H9 (cell line): ENCODE measurements at regions not wholly inside any gene's neighbourhood (a gene's known extent, or its start where the extent isn't known, plus 50 kb on each side); places are given as distances from the start of the nearest gene placed in this dataset.

Experiments used
- DNase-seq: peaks from one replicate; pipeline ENCODE4 v3.0.0-alpha.2; 2017
- H2AFZ ChIP-seq: one replicate; pipeline ENCODE4 v1.6.1; 2013; ENCODE audit warnings: mild to moderate bottlenecking, low read length, control low read depth, moderate library complexity
- H2AK5ac ChIP-seq: 2 replicates; pipeline ENCODE4 v1.6.1; 2013; ENCODE audit warnings: low read length, control low read depth, mixed read lengths; ENCODE audit not compliant: insufficient read length
- H2BK120ac ChIP-seq: one replicate; pipeline ENCODE4 v1.6.1; 2013; ENCODE audit warnings: low read depth, mild to moderate bottlenecking, low read length, control low read depth, inconsistent platforms; ENCODE audit not compliant: poor library complexity, severe bottlenecking
- H2BK12ac ChIP-seq: 2 replicates; pipeline ENCODE4 v1.6.1; 2013; ENCODE audit warnings: low read length, control low read depth, mixed read lengths, low read depth; ENCODE audit not compliant: insufficient read length
- H2BK15ac ChIP-seq: 2 replicates; pipeline ENCODE4 v1.6.1; 2013; ENCODE audit warnings: low read depth, low read length, control low read depth
- H2BK20ac ChIP-seq: one replicate; pipeline ENCODE4 v1.6.1; 2013; ENCODE audit warnings: low read depth, mild to moderate bottlenecking, low read length, control low read depth, inconsistent platforms; ENCODE audit not compliant: poor library complexity, severe bottlenecking
- H2BK5ac ChIP-seq: 2 replicates; pipeline ENCODE4 v1.6.1; 2013; ENCODE audit warnings: low read length, control low read depth, mixed read lengths; ENCODE audit not compliant: insufficient read length
- H3K14ac ChIP-seq: 2 replicates; pipeline ENCODE4 v1.6.1; 2013; ENCODE audit warnings: low read length, control low read depth; ENCODE audit not compliant: insufficient read depth
- H3K18ac ChIP-seq: 2 replicates; pipeline ENCODE4 v1.6.1; 2013; ENCODE audit warnings: low read depth, mild to moderate bottlenecking, mixed read lengths, low read length, control low read depth; ENCODE audit not compliant: insufficient read length
- H3K23ac ChIP-seq: 2 replicates; pipeline ENCODE4 v1.6.1; 2013; ENCODE audit warnings: low read length, control low read depth, mixed read lengths, low read depth; ENCODE audit not compliant: insufficient read length
- H3K23me2 ChIP-seq: 2 replicates; pipeline ENCODE4 v1.6.1; 2013; ENCODE audit warnings: low read depth, mild to moderate bottlenecking, mixed read lengths, low read length, control low read depth; ENCODE audit not compliant: insufficient read length, poor library complexity, severe bottlenecking
- H3K27ac ChIP-seq: 2 replicates; pipeline ENCODE4 v1.5.1; 2013; ENCODE audit warnings: low read length, control low read depth, mixed read lengths, low read depth; ENCODE audit not compliant: insufficient read length
- H3K27me3 ChIP-seq: 2 replicates; pipeline ENCODE4 v1.6.1; 2013; ENCODE audit warnings: low read length, control low read depth, inconsistent platforms; ENCODE audit not compliant: insufficient read depth
- H3K4ac ChIP-seq: 2 replicates; pipeline ENCODE4 v1.6.1; 2013; ENCODE audit warnings: low read depth, mild to moderate bottlenecking, control low read depth, inconsistent platforms, low read length, moderate library complexity
- H3K4me1 ChIP-seq: 2 replicates; pipeline ENCODE4 v1.6.1; 2013; ENCODE audit warnings: low read length, control low read depth, inconsistent platforms; ENCODE audit not compliant: insufficient read depth
- H3K4me2 ChIP-seq: 2 replicates; pipeline ENCODE4 v1.6.1; 2013; ENCODE audit warnings: low read length, control low read depth, mixed read lengths; ENCODE audit not compliant: insufficient read length, insufficient read depth
- H3K56ac ChIP-seq: 2 replicates; pipeline ENCODE4 v1.6.1; 2013; ENCODE audit warnings: low read depth, mild to moderate bottlenecking, mixed read lengths, low read length, control low read depth; ENCODE audit not compliant: insufficient read length
- H3K79me1 ChIP-seq: 2 replicates; pipeline ENCODE4 v1.6.1; 2013; ENCODE audit warnings: low read depth, mild to moderate bottlenecking, moderate library complexity, low read length, control low read depth, inconsistent platforms; ENCODE audit not compliant: insufficient read depth, poor library complexity, severe bottlenecking
- H3K79me2 ChIP-seq: 2 replicates; pipeline ENCODE4 v1.6.1; 2013; ENCODE audit warnings: low read length, control low read depth, inconsistent platforms; ENCODE audit not compliant: insufficient read depth
- H3K9ac ChIP-seq: 2 replicates; pipeline ENCODE4 v1.6.1; 2013; ENCODE audit warnings: low read length, control low read depth, mixed read lengths; ENCODE audit not compliant: insufficient read length; ENCODE audit errors: extremely low read depth
- H3K9me3 ChIP-seq: one replicate; pipeline ENCODE4 v1.6.1; 2013; ENCODE audit warnings: low read depth, low read length, inconsistent platforms; ENCODE audit not compliant: control insufficient read depth
- H3T11ph ChIP-seq: one replicate; pipeline ENCODE4 v1.6.1; 2013; ENCODE audit warnings: mild to moderate bottlenecking, low read length, control low read depth, inconsistent platforms
- H4K20me1 ChIP-seq: one replicate; pipeline ENCODE4 v1.6.1; 2013; ENCODE audit not compliant: control insufficient read depth, insufficient read length, insufficient read depth
- H4K5ac ChIP-seq: 2 replicates; pipeline ENCODE4 v1.6.1; 2013; ENCODE audit warnings: low read depth, mild to moderate bottlenecking, mixed read lengths, low read length, control low read depth; ENCODE audit not compliant: insufficient read length
- H4K8ac ChIP-seq: replicated peaks from 2 replicates; pipeline ENCODE4 v1.6.1; 2013; ENCODE audit warnings: low read length, control low read depth, mixed read lengths, low read depth; ENCODE audit not compliant: insufficient read length
- H4K91ac ChIP-seq: 2 replicates; pipeline ENCODE4 v1.6.1; 2013; ENCODE audit warnings: low read depth, mild to moderate bottlenecking, moderate library complexity, mixed read lengths, low read length, control low read depth; ENCODE audit not compliant: insufficient read length
- H3K27ac Mint-ChIP-seq, 3 experiments: 2 replicates in 2 of 3; 3 replicates in 1 of 3; pipeline ENCODE4 v1.8.0; 2020 to 2021; ENCODE audit warnings: mixed read lengths in 3 of 3, mild to moderate bottlenecking in 1 of 3, moderate library complexity in 1 of 3
- H3K27me3 Mint-ChIP-seq: 2 replicates; pipeline ENCODE4 v1.8.0; 2021; ENCODE audit warnings: low read depth, mild to moderate bottlenecking, moderate library complexity, mixed read lengths
- H3K36me3 Mint-ChIP-seq, 3 experiments: 2 replicates in 2 of 3; 3 replicates in 1 of 3; pipeline ENCODE4 v1.8.0; 2020 to 2021; ENCODE audit warnings: low read depth in 3 of 3, mixed read lengths in 3 of 3; ENCODE audit not compliant: insufficient read depth in 1 of 3
- H3K4me1 Mint-ChIP-seq, 2 experiments: 2 replicates each; pipeline ENCODE4 v1.8.0; 2020; ENCODE audit warnings: mixed read lengths in 2 of 2
- H3K4me3 Mint-ChIP-seq, 2 experiments: 2 replicates in 1 of 2; 3 replicates in 1 of 2; pipeline ENCODE4 v1.8.0; 2020 to 2021; ENCODE audit warnings: mild to moderate bottlenecking in 2 of 2, mixed read lengths in 2 of 2, moderate library complexity in 1 of 2
- H3K9me3 Mint-ChIP-seq, 2 experiments: 2 replicates in 1 of 2; 3 replicates in 1 of 2; pipeline ENCODE4 v1.8.0; 2020; ENCODE audit warnings: mild to moderate bottlenecking in 2 of 2, mixed read lengths in 2 of 2, moderate library complexity in 1 of 2
- CTCF ChIP-seq: fragments of 200-600 bp; sonication (generic); conservative IDR thresholded peaks from 3 replicates; pipeline ENCODE4 v1.8.0; 2021; ENCODE audit warnings: antibody characterized with exemption, mild to moderate bottlenecking
- WGBS: extraction: QIAGEN DNeasy Blood & Tissue Kit; methylation state at CpG from one replicate; pipeline ENCODE4 v1.1.7; 2013; ENCODE audit warnings: missing lambda C conversion rate, low lambda C conversion rate, mixed read lengths; ENCODE audit not compliant: insufficient read length; ENCODE audit errors: extremely low coverage; 5-methylcytosine and 5-hydroxymethylcytosine counted together

- Histone ChIP-seq H3K79me2 (no peaks in the 10 kb centered on the region), H4K20me1 (no peaks in the 10 kb centered on the region), H3K79me1 (no peaks in the 10 kb centered on the region), H2AK5ac (no peak overlapping the region), H3K4me1 (no peaks in the 10 kb centered on the region), H2AFZ (no peak overlapping the region), H3K27me3 (no peaks in the 10 kb centered on the region), H3T11ph (no peak overlapping the region), H3K4me2 (no peak overlapping the region), H3K23me2 (no peaks in the 10 kb centered on the region), H2BK20ac (no peak overlapping the region), H3K9ac (no peak overlapping the region), H3K4ac (no peak overlapping the region), H2BK12ac (no peak overlapping the region), H3K56ac (no peak overlapping the region), H3K14ac (no peak overlapping the region), H4K5ac (no peak overlapping the region), H3K18ac (no peak overlapping the region), H3K27ac (no peak overlapping the region), H3K23ac (no peak overlapping the region), H2BK120ac (no peak overlapping the region), H3K9me3 (no peaks in the 10 kb centered on the region), H2BK5ac (no peak overlapping the region), H4K8ac (no peak overlapping the region), H2BK15ac (no peak overlapping the region), H4K91ac (no peak overlapping the region)
- H3K27ac Mint-ChIP-seq = no peak overlapping the region
- no peak overlapping the region for H3K4me3 Mint-ChIP-seq
- no peak for DNase-seq
- H3K4me1 Mint-ChIP-seq = peaks cover 4 to 5% of the 10 kb centered on the region in 2 experiments
- no peaks in the 10 kb centered on the region for H3K9me3 Mint-ChIP-seq
- no peaks in the 10 kb centered on the region for H3K27me3 Mint-ChIP-seq
- no peaks in the 10 kb centered on the region; a peak in 1 of 7 replicates for H3K36me3 Mint-ChIP-seq
- TF ChIP-seq CTCF = no peak
- no CpG with 5 or more reads among the region's 2 CpGs for WGBS
Observed at GRCh38 chr14:43316427-43316826, 1190.7 kb downstream of the FSCB start.
